AG04449 (cell line): ENCODE measurements at regions not wholly inside any gene's neighbourhood (a gene's known extent, or its start where the extent isn't known, plus 50 kb on each side); places are given as distances from the start of the nearest gene placed in this dataset.

Source experiments
- CTCF ChIA-PET: fragments of 350-600 bp; formaldehyde crosslinking; extraction: SDS; loops from one replicate; lab custom pipeline; 2021; ENCODE audit warnings: antibody characterized with exemption; lab: Yijun Ruan, JAX
- POLR2A ChIA-PET: fragments of 400-600, 350-600 bp; formaldehyde crosslinking; extraction: SDS; loops from one replicate; lab custom pipeline; 2020; ENCODE audit warnings: antibody characterized with exemption, inconsistent platforms; lab: Yijun Ruan, JAX
- DNase-seq: peaks from one replicate; pipeline ENCODE4 v3.0.0-alpha.2; 2010; ENCODE audit warnings: low read depth, low spot score
- H3K4me3 ChIP-seq: 2 replicates; pipeline ENCODE4 v1.5.1; 2011; ENCODE audit warnings: low read depth, mild to moderate bottlenecking, control low read depth, low read length
- CTCF ChIP-seq: IDR thresholded peaks from one replicate; pipeline ENCODE4 v1.5.1; 2011; ENCODE audit warnings: mild to moderate bottlenecking, moderate library complexity, low read length, control low read depth, inconsistent platforms; ENCODE audit not compliant: insufficient read depth; ENCODE audit errors: missing control alignments

GRCh38 chr11:56817661-56818060 lies 69.2 kb upstream of the OR9G4 start:
- TF ChIP-seq CTCF = no peak
- H3K4me3 ChIP-seq = no peak overlapping the region
- no peak for DNase-seq
- ChIA-PET POLR2A (no interaction called here), CTCF (interaction anchor here (1.1 kb wide), 1 partner anchor 35 kb away, joined by 3 read pairs; no protein-coding TSS in a partner anchor)

GRCh38 chr11:56816259-56816658 lies 67.8 kb upstream of the OR9G4 start:
- ChIA-PET CTCF (interaction anchor here (0.7 kb wide), 1 partner anchor 25 kb away, joined by 3 read pairs; no protein-coding TSS in a partner anchor), POLR2A (no interaction called here)
- DNase-seq = no peak
- TF ChIP-seq CTCF = no peak
- no peak overlapping the region for H3K4me3 ChIP-seq

GRCh38 chr11:56808326-56808725 lies 59.8 kb upstream of the OR9G4 start:
- DNase-seq = no peak
- TF ChIP-seq CTCF = no peak
- ChIA-PET POLR2A (no interaction called here), CTCF (no interaction called here)
- no peak overlapping the region for H3K4me3 ChIP-seq

GRCh38 chr11:56799691-56800210 lies 51.3 kb upstream of the OR9G4 start:
- CTCF ChIA-PET = interaction anchor here (1.0 kb wide), 1 partner anchor 41 kb away, joined by 4 read pairs; no protein-coding TSS in a partner anchor
- DNase-seq = no peak
- TF ChIP-seq CTCF = no peak
- H3K4me3 ChIP-seq = no peak overlapping the region
- POLR2A ChIA-PET = no interaction called here
